SK-N-SH treated with all-trans-retinoic acid at 6 μM for 48 hours (cell line): ENCODE measurements at regions not wholly inside any gene's neighbourhood (a gene's known extent, or its start where the extent isn't known, plus 50 kb on each side); places are given as distances from the start of the nearest gene placed in this dataset.

ENCODE experiments used
- BACH2 ChIP-seq: fragments of 250-450 bp; sonication (Bioruptor Pico); IDR thresholded peaks from 2 replicates; pipeline ENCODE4 v1.9.0; 2021; ENCODE audit warnings: mild to moderate bottlenecking, borderline replicate concordance
- PATZ1 ChIP-seq: fragments of 250-450 bp; sonication (Bioruptor Pico); IDR thresholded peaks from 2 replicates; pipeline ENCODE4 v1.8.0; 2020; ENCODE audit warnings: mild to moderate bottlenecking, moderate library complexity, borderline replicate concordance

DNA sequence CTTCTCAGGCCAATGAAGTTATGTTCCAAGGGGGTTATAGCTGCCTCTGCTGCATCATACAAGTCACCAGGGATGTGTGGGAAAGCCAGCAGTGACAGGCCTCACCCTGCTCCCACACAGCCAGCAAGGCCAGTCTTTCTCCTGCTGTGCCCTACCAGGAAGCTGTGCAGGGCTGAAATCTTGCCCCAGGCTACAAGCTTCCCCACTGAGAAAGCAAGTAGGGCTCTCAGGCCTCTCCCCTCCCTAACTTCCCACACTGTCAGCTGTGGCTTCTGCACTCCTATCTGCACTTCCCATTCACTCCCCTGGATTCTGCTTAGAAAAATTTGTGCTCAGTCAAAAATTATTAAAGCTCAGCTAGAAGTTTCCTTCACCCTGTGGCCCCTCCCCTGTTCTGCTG is 611.2 kb upstream of the ZNF608 start:
- TF ChIP-seq PATZ1 (CRISPR knock-in tag) = no peak
- TF ChIP-seq BACH2 = no peak
